H9 (cell line): ENCODE measurements at regions not wholly inside any gene's neighbourhood (a gene's known extent, or its start where the extent isn't known, plus 50 kb on each side); places are given as distances from the start of the nearest gene placed in this dataset.

Source experiments
- DNase-seq: peaks from one replicate; pipeline ENCODE4 v3.0.0-alpha.2; 2017
- H2AFZ ChIP-seq: one replicate; pipeline ENCODE4 v1.6.1; 2013; ENCODE audit warnings: mild to moderate bottlenecking, low read length, control low read depth, moderate library complexity
- H2AK5ac ChIP-seq: 2 replicates; pipeline ENCODE4 v1.6.1; 2013; ENCODE audit warnings: low read length, control low read depth, mixed read lengths; ENCODE audit not compliant: insufficient read length
- H2BK120ac ChIP-seq: one replicate; pipeline ENCODE4 v1.6.1; 2013; ENCODE audit warnings: low read depth, mild to moderate bottlenecking, low read length, control low read depth, inconsistent platforms; ENCODE audit not compliant: poor library complexity, severe bottlenecking
- H2BK12ac ChIP-seq: 2 replicates; pipeline ENCODE4 v1.6.1; 2013; ENCODE audit warnings: low read length, control low read depth, mixed read lengths, low read depth; ENCODE audit not compliant: insufficient read length
- H2BK15ac ChIP-seq: 2 replicates; pipeline ENCODE4 v1.6.1; 2013; ENCODE audit warnings: low read depth, low read length, control low read depth
- H2BK20ac ChIP-seq: one replicate; pipeline ENCODE4 v1.6.1; 2013; ENCODE audit warnings: low read depth, mild to moderate bottlenecking, low read length, control low read depth, inconsistent platforms; ENCODE audit not compliant: poor library complexity, severe bottlenecking
- H2BK5ac ChIP-seq: 2 replicates; pipeline ENCODE4 v1.6.1; 2013; ENCODE audit warnings: low read length, control low read depth, mixed read lengths; ENCODE audit not compliant: insufficient read length
- H3K14ac ChIP-seq: 2 replicates; pipeline ENCODE4 v1.6.1; 2013; ENCODE audit warnings: low read length, control low read depth; ENCODE audit not compliant: insufficient read depth
- H3K18ac ChIP-seq: 2 replicates; pipeline ENCODE4 v1.6.1; 2013; ENCODE audit warnings: low read depth, mild to moderate bottlenecking, mixed read lengths, low read length, control low read depth; ENCODE audit not compliant: insufficient read length
- H3K23ac ChIP-seq: 2 replicates; pipeline ENCODE4 v1.6.1; 2013; ENCODE audit warnings: low read length, control low read depth, mixed read lengths, low read depth; ENCODE audit not compliant: insufficient read length
- H3K23me2 ChIP-seq: 2 replicates; pipeline ENCODE4 v1.6.1; 2013; ENCODE audit warnings: low read depth, mild to moderate bottlenecking, mixed read lengths, low read length, control low read depth; ENCODE audit not compliant: insufficient read length, poor library complexity, severe bottlenecking
- H3K27ac ChIP-seq: 2 replicates; pipeline ENCODE4 v1.5.1; 2013; ENCODE audit warnings: low read length, control low read depth, mixed read lengths, low read depth; ENCODE audit not compliant: insufficient read length
- H3K27me3 ChIP-seq: 2 replicates; pipeline ENCODE4 v1.6.1; 2013; ENCODE audit warnings: low read length, control low read depth, inconsistent platforms; ENCODE audit not compliant: insufficient read depth
- H3K4ac ChIP-seq: 2 replicates; pipeline ENCODE4 v1.6.1; 2013; ENCODE audit warnings: low read depth, mild to moderate bottlenecking, control low read depth, inconsistent platforms, low read length, moderate library complexity
- H3K4me1 ChIP-seq: 2 replicates; pipeline ENCODE4 v1.6.1; 2013; ENCODE audit warnings: low read length, control low read depth, inconsistent platforms; ENCODE audit not compliant: insufficient read depth
- H3K4me2 ChIP-seq: 2 replicates; pipeline ENCODE4 v1.6.1; 2013; ENCODE audit warnings: low read length, control low read depth, mixed read lengths; ENCODE audit not compliant: insufficient read length, insufficient read depth
- H3K56ac ChIP-seq: 2 replicates; pipeline ENCODE4 v1.6.1; 2013; ENCODE audit warnings: low read depth, mild to moderate bottlenecking, mixed read lengths, low read length, control low read depth; ENCODE audit not compliant: insufficient read length
- H3K79me1 ChIP-seq: 2 replicates; pipeline ENCODE4 v1.6.1; 2013; ENCODE audit warnings: low read depth, mild to moderate bottlenecking, moderate library complexity, low read length, control low read depth, inconsistent platforms; ENCODE audit not compliant: insufficient read depth, poor library complexity, severe bottlenecking
- H3K79me2 ChIP-seq: 2 replicates; pipeline ENCODE4 v1.6.1; 2013; ENCODE audit warnings: low read length, control low read depth, inconsistent platforms; ENCODE audit not compliant: insufficient read depth
- H3K9ac ChIP-seq: 2 replicates; pipeline ENCODE4 v1.6.1; 2013; ENCODE audit warnings: low read length, control low read depth, mixed read lengths; ENCODE audit not compliant: insufficient read length; ENCODE audit errors: extremely low read depth
- H3K9me3 ChIP-seq: one replicate; pipeline ENCODE4 v1.6.1; 2013; ENCODE audit warnings: low read depth, low read length, inconsistent platforms; ENCODE audit not compliant: control insufficient read depth
- H3T11ph ChIP-seq: one replicate; pipeline ENCODE4 v1.6.1; 2013; ENCODE audit warnings: mild to moderate bottlenecking, low read length, control low read depth, inconsistent platforms
- H4K20me1 ChIP-seq: one replicate; pipeline ENCODE4 v1.6.1; 2013; ENCODE audit not compliant: control insufficient read depth, insufficient read length, insufficient read depth
- H4K5ac ChIP-seq: 2 replicates; pipeline ENCODE4 v1.6.1; 2013; ENCODE audit warnings: low read depth, mild to moderate bottlenecking, mixed read lengths, low read length, control low read depth; ENCODE audit not compliant: insufficient read length
- H4K8ac ChIP-seq: replicated peaks from 2 replicates; pipeline ENCODE4 v1.6.1; 2013; ENCODE audit warnings: low read length, control low read depth, mixed read lengths, low read depth; ENCODE audit not compliant: insufficient read length
- H4K91ac ChIP-seq: 2 replicates; pipeline ENCODE4 v1.6.1; 2013; ENCODE audit warnings: low read depth, mild to moderate bottlenecking, moderate library complexity, mixed read lengths, low read length, control low read depth; ENCODE audit not compliant: insufficient read length
- H3K27ac Mint-ChIP-seq, 3 experiments: 2 replicates in 2 of 3; 3 replicates in 1 of 3; pipeline ENCODE4 v1.8.0; 2020 to 2021; ENCODE audit warnings: mixed read lengths in 3 of 3, mild to moderate bottlenecking in 1 of 3, moderate library complexity in 1 of 3
- H3K27me3 Mint-ChIP-seq: 2 replicates; pipeline ENCODE4 v1.8.0; 2021; ENCODE audit warnings: low read depth, mild to moderate bottlenecking, moderate library complexity, mixed read lengths
- H3K36me3 Mint-ChIP-seq, 3 experiments: 2 replicates in 2 of 3; 3 replicates in 1 of 3; pipeline ENCODE4 v1.8.0; 2020 to 2021; ENCODE audit warnings: low read depth in 3 of 3, mixed read lengths in 3 of 3; ENCODE audit not compliant: insufficient read depth in 1 of 3
- H3K4me1 Mint-ChIP-seq, 2 experiments: 2 replicates each; pipeline ENCODE4 v1.8.0; 2020; ENCODE audit warnings: mixed read lengths in 2 of 2
- H3K4me3 Mint-ChIP-seq, 2 experiments: 2 replicates in 1 of 2; 3 replicates in 1 of 2; pipeline ENCODE4 v1.8.0; 2020 to 2021; ENCODE audit warnings: mild to moderate bottlenecking in 2 of 2, mixed read lengths in 2 of 2, moderate library complexity in 1 of 2
- H3K9me3 Mint-ChIP-seq, 2 experiments: 2 replicates in 1 of 2; 3 replicates in 1 of 2; pipeline ENCODE4 v1.8.0; 2020; ENCODE audit warnings: mild to moderate bottlenecking in 2 of 2, mixed read lengths in 2 of 2, moderate library complexity in 1 of 2
- CTCF ChIP-seq: fragments of 200-600 bp; sonication (generic); conservative IDR thresholded peaks from 3 replicates; pipeline ENCODE4 v1.8.0; 2021; ENCODE audit warnings: antibody characterized with exemption, mild to moderate bottlenecking
- WGBS: extraction: QIAGEN DNeasy Blood & Tissue Kit; methylation state at CpG from one replicate; pipeline ENCODE4 v1.1.7; 2013; ENCODE audit warnings: missing lambda C conversion rate, low lambda C conversion rate, mixed read lengths; ENCODE audit not compliant: insufficient read length; ENCODE audit errors: extremely low coverage; 5-methylcytosine and 5-hydroxymethylcytosine counted together

GRCh38 chr4:16382571-16382970 is 156.3 kb upstream of the TAPT1 start:
- Histone ChIP-seq H3T11ph (no peak overlapping the region), H3K4ac (no peak overlapping the region), H4K20me1 (no peaks in the 10 kb centered on the region), H3K79me2 (no peaks in the 10 kb centered on the region), H3K79me1 (no peaks in the 10 kb centered on the region), H3K9ac (no peak overlapping the region), H2BK120ac (no peak overlapping the region), H4K8ac (no peak overlapping the region), H4K91ac (no peak overlapping the region), H2BK5ac (no peak overlapping the region), H2AK5ac (no peak overlapping the region), H3K27ac (no peak overlapping the region), H2AFZ (no peak overlapping the region), H3K14ac (no peak overlapping the region), H3K56ac (no peak overlapping the region), H2BK15ac (no peak overlapping the region), H2BK20ac (no peak overlapping the region), H3K27me3 (no peaks in the 10 kb centered on the region), H3K4me1 (no peaks in the 10 kb centered on the region), H3K9me3 (no peaks in the 10 kb centered on the region), H4K5ac (no peak overlapping the region), H3K18ac (no peak overlapping the region), H2BK12ac (no peak overlapping the region), H3K4me2 (no peak overlapping the region), H3K23ac (no peak overlapping the region), H3K23me2 (no peaks in the 10 kb centered on the region)
- no peaks in the 10 kb centered on the region for H3K9me3 Mint-ChIP-seq
- H3K36me3 Mint-ChIP-seq: no peaks in the 10 kb centered on the region
- no peak for TF ChIP-seq CTCF
- no peak for DNase-seq
- H3K4me1 Mint-ChIP-seq: peaks cover 9% of the 10 kb centered on the region in 2 experiments
- WGBS: no CpG with 5 or more reads among the region's 3 CpGs
- H3K27ac Mint-ChIP-seq: no peak overlapping the region
- no peak overlapping the region for H3K4me3 Mint-ChIP-seq
- no peaks in the 10 kb centered on the region; the same call in 1 of the 2 replicates for H3K27me3 Mint-ChIP-seq
